A673 (cell line): ENCODE measurements at regions not wholly inside any gene's neighbourhood (a gene's known extent, or its start where the extent isn't known, plus 50 kb on each side); places are given as distances from the start of the nearest gene placed in this dataset.

Experiments used
- BruUV-seq: library from RNA; stranded (reverse); fragments of 400-500 nt; replicated peaks from 2 replicates; lab custom pipeline; 2021; lab: Mats Ljungman, UMichigan
- CTCF ChIA-PET: fragments of 300-600 bp; sonication (Branson Sonifier 250); formaldehyde crosslinking; loops from one replicate; lab custom pipeline; 2022; ENCODE audit warnings: antibody characterized with exemption; lab: Charles Lee
- POLR2A ChIA-PET: fragments of 300-600 bp; sonication (Branson Sonifier 250); formaldehyde crosslinking; loops from one replicate; lab custom pipeline; 2022; ENCODE audit warnings: antibody characterized with exemption; ENCODE audit not compliant: low non-redundant PET; lab: Charles Lee
- DNase-seq: peaks from one replicate; pipeline ENCODE4 v3.0.0-alpha.2; 2015; ENCODE audit warnings: low spot score
- H3K27ac ChIP-seq: fragments of 200-600 bp; sonication (generic); 2 replicates; pipeline ENCODE4 v1.5.1; 2016; ENCODE audit warnings: mixed run types, low read depth, mild to moderate bottlenecking, mixed read lengths, antibody characterized with exemption, low read length; ENCODE audit not compliant: poor library complexity, severe bottlenecking
- H3K27me3 ChIP-seq: fragments of 200-600 bp; sonication (generic); replicated peaks from 2 replicates; pipeline ENCODE4 v1.6.1; 2017; ENCODE audit warnings: mixed run types, low read depth, mild to moderate bottlenecking, mixed read lengths, antibody characterized with exemption, low read length; ENCODE audit not compliant: insufficient read depth, poor library complexity
- H3K36me3 ChIP-seq: fragments of 200-600 bp; sonication (generic); 2 replicates; pipeline ENCODE4 v1.6.1; 2016; ENCODE audit warnings: mixed run types, mild to moderate bottlenecking, mixed read lengths, antibody characterized with exemption, low read length; ENCODE audit not compliant: insufficient read depth, poor library complexity, severe bottlenecking
- H3K4me1 ChIP-seq: fragments of 200-600 bp; sonication (generic); 2 replicates; pipeline ENCODE4 v1.6.1; 2017; ENCODE audit warnings: mixed run types, mild to moderate bottlenecking, mixed read lengths, antibody characterized with exemption, low read length; ENCODE audit not compliant: insufficient read depth, poor library complexity, severe bottlenecking
- H3K4me3 ChIP-seq: fragments of 200-600 bp; sonication (generic); 2 replicates; pipeline ENCODE4 v1.5.1; 2016; ENCODE audit warnings: low read depth, mixed run types, mild to moderate bottlenecking, mixed read lengths, low read length; ENCODE audit not compliant: poor library complexity, severe bottlenecking
- H3K9me3 ChIP-seq: fragments of 200-600 bp; sonication (generic); 2 replicates; pipeline ENCODE4 v1.6.1; 2016; ENCODE audit warnings: mixed run types, low read depth, mild to moderate bottlenecking, mixed read lengths, antibody characterized with exemption, low read length; ENCODE audit not compliant: poor library complexity, severe bottlenecking
- EZH2 ChIP-seq: fragments of 200-600 bp; sonication (generic); IDR thresholded peaks from 2 replicates; pipeline ENCODE4 v1.6.1; 2017; ENCODE audit warnings: borderline replicate concordance, low read depth, mild to moderate bottlenecking, mixed read lengths, antibody characterized with exemption, low read length; ENCODE audit not compliant: poor library complexity, severe bottlenecking
- intact Hi-C: fragments of 100-400 bp; cut with micrococcal nuclease; formaldehyde crosslinking; loops from one replicate; pipeline ENCODE4 v1.10.0; 2022; ENCODE audit not compliant: unreplicated experiment
- TF ChIP-seq, protein P1 (sequence below): fragments of 300-800, 200-600 bp; sonication (generic); conservative IDR thresholded peaks from 2 replicates; pipeline ENCODE4 v1.5.1; 2017; ENCODE audit warnings: low read depth, mild to moderate bottlenecking, antibody characterized with exemption, low read length, moderate library complexity, mixed read lengths

DNA sequence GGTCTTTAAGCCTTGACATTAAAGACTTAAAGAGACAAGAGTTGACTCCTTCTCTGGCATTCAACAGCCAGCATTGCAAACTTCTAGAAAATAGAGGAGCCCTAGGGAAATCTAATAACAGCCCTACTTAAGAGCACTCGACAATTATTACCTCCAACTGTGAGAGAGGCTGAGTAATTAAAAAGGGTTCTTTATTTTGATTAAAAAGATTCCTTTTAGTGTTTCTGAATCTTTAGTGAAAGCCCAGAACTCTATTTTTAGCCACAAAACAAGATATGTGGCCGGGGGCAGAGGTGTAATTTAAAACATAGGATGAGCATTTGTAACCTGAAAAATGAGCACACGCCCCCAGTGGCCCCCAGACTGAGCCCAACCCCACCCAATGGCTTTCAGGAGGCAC is 222.3 kb downstream of the SMAD2 start:
- Histone ChIP-seq H3K27me3 (peaks cover 16% of the 10 kb centered on the region), H3K4me3 (no peak overlapping the region), H3K9me3 (no peaks in the 10 kb centered on the region), H3K36me3 (no peaks in the 10 kb centered on the region), H3K27ac (no peak overlapping the region), H3K4me1 (no peaks in the 10 kb centered on the region)
- DNase-seq, result no peak
- POLR2A ChIA-PET, result no interaction called here
- BruUV-seq, result no TSS peak
- CTCF ChIA-PET, result no interaction called here
- intact Hi-C loops, result no loop called here
- TF ChIP-seq, protein P1, sequence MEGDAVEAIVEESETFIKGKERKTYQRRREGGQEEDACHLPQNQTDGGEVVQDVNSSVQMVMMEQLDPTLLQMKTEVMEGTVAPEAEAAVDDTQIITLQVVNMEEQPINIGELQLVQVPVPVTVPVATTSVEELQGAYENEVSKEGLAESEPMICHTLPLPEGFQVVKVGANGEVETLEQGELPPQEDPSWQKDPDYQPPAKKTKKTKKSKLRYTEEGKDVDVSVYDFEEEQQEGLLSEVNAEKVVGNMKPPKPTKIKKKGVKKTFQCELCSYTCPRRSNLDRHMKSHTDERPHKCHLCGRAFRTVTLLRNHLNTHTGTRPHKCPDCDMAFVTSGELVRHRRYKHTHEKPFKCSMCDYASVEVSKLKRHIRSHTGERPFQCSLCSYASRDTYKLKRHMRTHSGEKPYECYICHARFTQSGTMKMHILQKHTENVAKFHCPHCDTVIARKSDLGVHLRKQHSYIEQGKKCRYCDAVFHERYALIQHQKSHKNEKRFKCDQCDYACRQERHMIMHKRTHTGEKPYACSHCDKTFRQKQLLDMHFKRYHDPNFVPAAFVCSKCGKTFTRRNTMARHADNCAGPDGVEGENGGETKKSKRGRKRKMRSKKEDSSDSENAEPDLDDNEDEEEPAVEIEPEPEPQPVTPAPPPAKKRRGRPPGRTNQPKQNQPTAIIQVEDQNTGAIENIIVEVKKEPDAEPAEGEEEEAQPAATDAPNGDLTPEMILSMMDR, result no peak
- TF ChIP-seq EZH2, result no peak

DNA sequence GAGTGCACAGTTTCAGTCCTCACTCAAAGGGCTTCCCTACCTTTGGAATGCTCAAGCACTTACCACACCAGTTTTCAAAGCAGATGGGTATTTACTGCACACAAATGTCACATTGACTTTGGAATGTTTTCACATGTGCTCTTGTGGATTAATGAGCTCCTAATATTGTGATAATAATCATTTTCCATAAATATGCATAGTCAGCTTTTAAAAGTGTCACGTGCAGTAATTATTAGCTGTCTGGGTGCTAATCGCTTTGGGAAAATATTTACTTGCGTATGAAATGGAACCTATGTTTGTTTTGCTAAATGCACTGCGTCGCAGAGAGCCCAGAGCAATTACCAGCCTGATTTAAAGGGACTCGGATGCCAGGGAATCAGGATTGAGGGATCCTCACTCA is 229.3 kb downstream of the SMAD2 start:
- POLR2A ChIA-PET, result no interaction called here
- TF ChIP-seq, protein P1, result no peak
- no peak for TF ChIP-seq EZH2

DNA sequence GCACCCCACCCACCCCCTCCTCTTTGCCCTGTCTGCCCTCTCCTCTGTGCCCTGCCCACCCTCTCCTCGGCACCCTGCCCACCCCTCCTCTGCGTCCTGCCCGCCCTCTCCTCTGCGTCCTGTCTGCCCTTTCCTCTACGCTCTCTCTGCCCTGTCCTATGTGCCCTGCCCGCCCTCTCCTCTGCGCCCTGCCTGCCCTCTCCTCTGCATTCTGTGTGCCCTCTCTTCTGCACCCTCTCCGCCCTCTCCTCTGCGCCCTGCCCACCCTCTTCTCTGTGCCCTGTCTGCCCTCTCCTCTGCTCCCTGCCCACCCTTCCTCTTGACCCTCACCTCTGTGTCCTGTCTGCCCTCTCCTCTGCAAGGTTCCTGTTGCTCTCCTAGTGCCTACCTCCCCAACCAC is 233.6 kb downstream of the SMAD2 start:
- DNase-seq, result no peak
- no TSS peak for BruUV-seq
- Histone ChIP-seq H3K27ac (no peak overlapping the region), H3K27me3 (peaks cover 59% of the 10 kb centered on the region), H3K4me3 (no peak overlapping the region), H3K4me1 (no peaks in the 10 kb centered on the region), H3K9me3 (no peaks in the 10 kb centered on the region), H3K36me3 (no peaks in the 10 kb centered on the region)
- CTCF ChIA-PET, result no interaction called here
- intact Hi-C loops, result no loop called here
- POLR2A ChIA-PET, result no interaction called here
- no peak for TF ChIP-seq EZH2
- TF ChIP-seq, protein P1, result no peak

More for the DNA sequence above, 229.3 kb downstream of the SMAD2 start:
- Histone ChIP-seq H3K4me3 (no peak overlapping the region), H3K36me3 (no peaks in the 10 kb centered on the region), H3K27me3 (peaks cover 36% of the 10 kb centered on the region), H3K9me3 (no peaks in the 10 kb centered on the region), H3K4me1 (no peaks in the 10 kb centered on the region), H3K27ac (no peak overlapping the region)
- CTCF ChIA-PET, result no interaction called here
- DNase-seq, result no peak
- intact Hi-C loops, result no loop called here
- no TSS peak for BruUV-seq
